ENCODE measurements at regions not wholly inside any gene's neighbourhood (a gene's known extent, or its start where the extent isn't known, plus 50 kb on each side); places are given as distances from the start of the nearest gene placed in this dataset.

- no peak for DNase-seq
Observed at GRCh38 chr1:200248541-200248940, 161.3 kb downstream of the ZNF281 start.

GRCh38 chr1:200247518-200247917 lies 162.3 kb downstream of the ZNF281 start:
- no peak for DNase-seq

GRCh38 chr1:200245473-200245872 lies 164.4 kb downstream of the ZNF281 start:
- no peak for DNase-seq

GRCh38 chr1:200243042-200243437 lies 166.8 kb downstream of the ZNF281 start:
- no peak for DNase-seq

- DNase-seq, result no peak
Observed at GRCh38 chr1:200242110-200243041, 167.5 kb downstream of the ZNF281 start.

- DNase-seq, result no peak
Observed at GRCh38 chr1:200240656-200241055, 169.2 kb downstream of the ZNF281 start.

GRCh38 chr1:200238311-200238710 lies 171.5 kb downstream of the ZNF281 start:
- DNase-seq, result no peak

GRCh38 chr1:200237066-200237465 lies 172.8 kb downstream of the ZNF281 start:
- no peak for DNase-seq

- no peak for DNase-seq
Observed at GRCh38 chr1:200234938-200235337, 174.9 kb downstream of the ZNF281 start.

GRCh38 chr1:200233393-200233792 lies 176.4 kb downstream of the ZNF281 start:
- no peak for DNase-seq

GRCh38 chr1:200231787-200232231 lies 178.0 kb downstream of the ZNF281 start:
- DNase-seq, result no peak

- DNase-seq, result no peak
Observed at GRCh38 chr1:200230671-200231070, 179.2 kb downstream of the ZNF281 start.

- DNase-seq, result no peak
Observed at GRCh38 chr1:200228486-200228885, 181.3 kb downstream of the ZNF281 start.

GRCh38 chr1:200228081-200228480 lies 181.8 kb downstream of the ZNF281 start:
- DNase-seq, result no peak

All from OCI-M1 (cell line).